ENCODE measurements at regions not wholly inside any gene's neighbourhood (a gene's known extent, or its start where the extent isn't known, plus 50 kb on each side); places are given as distances from the start of the nearest gene placed in this dataset.

- DNase-seq = no peak
Observed at GRCh38 chr11:134677397-134677822, 265.4 kb upstream of the B3GAT1 start.

- no peak for DNase-seq
Observed at GRCh38 chr11:134676516-134677287, 264.7 kb upstream of the B3GAT1 start.

GRCh38 chr11:134675983-134676382 is 263.9 kb upstream of the B3GAT1 start:
- no peak for DNase-seq

GRCh38 chr11:134674974-134675373 is 262.9 kb upstream of the B3GAT1 start:
- no peak for DNase-seq

GRCh38 chr11:134670961-134671370 is 258.9 kb upstream of the B3GAT1 start:
- DNase-seq = no peak

- no peak for DNase-seq
Observed at GRCh38 chr11:134670247-134670782, 258.3 kb upstream of the B3GAT1 start.

GRCh38 chr11:134669796-134670195 is 257.8 kb upstream of the B3GAT1 start:
- no peak for DNase-seq

- DNase-seq = no peak
Observed at GRCh38 chr11:134668796-134669195, 256.8 kb upstream of the B3GAT1 start.

- no peak for DNase-seq
Observed at GRCh38 chr11:134668076-134668475, 256.0 kb upstream of the B3GAT1 start.

- no peak for DNase-seq
Observed at GRCh38 chr11:134667505-134667904, 255.5 kb upstream of the B3GAT1 start.

GRCh38 chr11:134667175-134667500 is 255.1 kb upstream of the B3GAT1 start:
- no peak for DNase-seq

- no peak for DNase-seq
Observed at GRCh38 chr11:134666273-134667174, 254.5 kb upstream of the B3GAT1 start.

GRCh38 chr11:134665571-134666270 is 253.7 kb upstream of the B3GAT1 start:
- DNase-seq = no peak

- no peak for DNase-seq
Observed at GRCh38 chr11:134665188-134665535, 253.1 kb upstream of the B3GAT1 start.

- DNase-seq = no peak
Observed at GRCh38 chr11:134664447-134665187, 252.6 kb upstream of the B3GAT1 start.

- DNase-seq = no peak
Observed at GRCh38 chr11:134663506-134664313, 251.7 kb upstream of the B3GAT1 start.

- DNase-seq = no peak
Observed at GRCh38 chr11:134662629-134663360, 250.8 kb upstream of the B3GAT1 start.

- no peak for DNase-seq
Observed at GRCh38 chr11:134661660-134662059, 249.6 kb upstream of the B3GAT1 start.

- no peak for DNase-seq
Observed at GRCh38 chr11:134660416-134660815, 248.4 kb upstream of the B3GAT1 start.

GRCh38 chr11:134659882-134660281 is 247.8 kb upstream of the B3GAT1 start:
- DNase-seq = no peak

Data from MV-4-11 (cell line).